Aorta (tissue), 5 donors: ENCODE measurements at regions not wholly inside any gene's neighbourhood (a gene's known extent, or its start where the extent isn't known, plus 50 kb on each side); places are given as distances from the start of the nearest gene placed in this dataset.

Experiments
- ATAC-seq: fragments of 200-7000 bp; cut with Tn5 transposase; one replicate; pipeline ENCODE4 v1.9.1; 2022; ENCODE audit warnings: moderate library complexity; ENCODE audit not compliant: low FRiP score
- DNase-seq, 2 donors: peaks; one replicate each; pipeline ENCODE4 v3.0.0-alpha.2; 2020
- H3K27ac ChIP-seq, 2 donors: one replicate each; pipeline ENCODE4 v1.5.1; 2013; ENCODE audit warnings: low read length in 2 of 2, mild to moderate bottlenecking in 2 of 2, moderate library complexity in 2 of 2, control low read depth in 1 of 2, inconsistent platforms in 1 of 2, low read depth in 1 of 2
- H3K27me3 ChIP-seq, 2 donors: one replicate each; pipeline ENCODE4 v1.6.1; 2013; ENCODE audit warnings: control low read depth in 1 of 2, low read length in 1 of 2, mild to moderate bottlenecking in 1 of 2, moderate library complexity in 1 of 2; ENCODE audit not compliant: insufficient read depth in 2 of 2, control insufficient read depth in 1 of 2
- H3K36me3 ChIP-seq, 2 donors: one replicate each; pipeline ENCODE4 v1.6.1; 2013; ENCODE audit warnings: control low read depth in 1 of 2, low read length in 1 of 2, mild to moderate bottlenecking in 1 of 2; ENCODE audit not compliant: insufficient read depth in 2 of 2, control insufficient read depth in 1 of 2
- H3K4me1 ChIP-seq, 2 donors: one replicate each; pipeline ENCODE4 v1.6.1; 2013; ENCODE audit warnings: low read length in 2 of 2, control low read depth in 1 of 2, mild to moderate bottlenecking in 1 of 2, moderate library complexity in 1 of 2; ENCODE audit not compliant: insufficient read depth in 2 of 2, control insufficient read depth in 1 of 2
- H3K4me3 ChIP-seq, 2 donors: one replicate each; pipeline ENCODE4 v1.5.1; 2013; ENCODE audit warnings: low read length in 2 of 2, control low read depth in 1 of 2, mild to moderate bottlenecking in 1 of 2
- H3K9me3 ChIP-seq: one replicate; pipeline ENCODE4 v1.6.1; 2013; ENCODE audit warnings: mild to moderate bottlenecking, low read length; ENCODE audit not compliant: control insufficient read depth
- WGBS, 2 donors: extraction: QIAGEN DNeasy Blood & Tissue Kit; methylation state at CpG; one replicate each; pipeline ENCODE4 v1.1.7; 2013; 5-methylcytosine and 5-hydroxymethylcytosine counted together
- intact Hi-C, 2 donors: fragments of 100-400 bp; cut with DNase I; formaldehyde crosslinking; loops; one replicate each; pipeline versions ENCODE4 v1.14.2 to v1.15.0; 2022
- donor health status: healthy with polysubstance abuse.
- donor health status: Bipolar disorder and iron deficiency.
- donor health status: DM: no; HTN: no; CAD: no.
- donor health status: DM: no; HTN: no; CAD: no.
- donor health status: DM: yes; HTN: yes; CAD: no.

- Histone ChIP-seq H3K4me1 (no peaks in the 10 kb centered on the region), H3K27me3 (no peaks in the 10 kb centered on the region), H3K4me3 (no peak overlapping the region), H3K9me3 (no peaks in the 10 kb centered on the region), H3K36me3 (no peaks in the 10 kb centered on the region), H3K27ac (no peak overlapping the region)
- WGBS, 2 donors: 86% methylated on average over 11 of the region's 11 CpGs
- intact Hi-C loops: no loop called here
- DNase-seq (no peak), ATAC-seq (no peak)
Observed at GRCh38 chr16:85314512-85314971, 202.3 kb upstream of the CIBAR2 start.

- ATAC-seq: no peak
- H3K4me3 ChIP-seq: no peak overlapping the region
- no peaks in the 10 kb centered on the region for H3K36me3 ChIP-seq
- H3K9me3 ChIP-seq: no peaks in the 10 kb centered on the region
- H3K4me1 ChIP-seq: no peaks in the 10 kb centered on the region
- WGBS, 2 donors: 91 to 95% methylated on average over 14 of the region's 14 CpGs
- no peak overlapping the region for H3K27ac ChIP-seq
- DNase-seq: no peak
- H3K27me3 ChIP-seq: no peaks in the 10 kb centered on the region
- intact Hi-C loops: no loop called here
Observed at GRCh38 chr16:85315866-85316265, 203.6 kb upstream of the CIBAR2 start.

- H3K9me3 ChIP-seq: no peaks in the 10 kb centered on the region
- no peaks in the 10 kb centered on the region for H3K4me1 ChIP-seq
- no peak overlapping the region for H3K27ac ChIP-seq
- intact Hi-C loops: no loop called here
- H3K4me3 ChIP-seq: no peak overlapping the region
- peak; percentile 71 for ATAC-seq
- DNase-seq: peak; percentile 77 to 89
- 59 to 66% methylated on average over 19 of the region's 19 CpGs for WGBS, 2 donors
- no peaks in the 10 kb centered on the region for H3K36me3 ChIP-seq
- H3K27me3 ChIP-seq: no peaks in the 10 kb centered on the region
Observed at GRCh38 chr16:85316321-85316919, 204.1 kb upstream of the CIBAR2 start.

GRCh38 chr16:85316944-85317343 lies 204.7 kb upstream of the CIBAR2 start:
- H3K36me3 ChIP-seq: no peaks in the 10 kb centered on the region
- ATAC-seq: no peak
- H3K27ac ChIP-seq: no peak overlapping the region
- H3K27me3 ChIP-seq: no peaks in the 10 kb centered on the region
- H3K9me3 ChIP-seq: no peaks in the 10 kb centered on the region
- intact Hi-C loops: no loop called here
- 77 to 81% methylated on average over 9 of the region's 9 CpGs for WGBS, 2 donors
- H3K4me1 ChIP-seq: no peaks in the 10 kb centered on the region
- H3K4me3 ChIP-seq: no peak overlapping the region
- DNase-seq: no peak

GRCh38 chr16:85317704-85318103 lies 205.4 kb upstream of the CIBAR2 start:
- DNase-seq (no peak), ATAC-seq (no peak)
- H3K4me1 ChIP-seq: no peaks in the 10 kb centered on the region
- H3K9me3 ChIP-seq: no peaks in the 10 kb centered on the region
- no peak overlapping the region for H3K4me3 ChIP-seq
- 82 to 84% methylated on average over 12 of the region's 12 CpGs for WGBS, 2 donors
- intact Hi-C loops: no loop called here
- no peaks in the 10 kb centered on the region for H3K36me3 ChIP-seq
- no peak overlapping the region for H3K27ac ChIP-seq
- no peaks in the 10 kb centered on the region for H3K27me3 ChIP-seq

- H3K36me3 ChIP-seq: no peaks in the 10 kb centered on the region
- 44 to 45% methylated on average over 21 to 24 of the region's 24 CpGs for WGBS, 2 donors
- DNase-seq (peak in 1 of 2 donors; percentile 70), ATAC-seq (no peak)
- H3K9me3 ChIP-seq: no peaks in the 10 kb centered on the region
- H3K4me1 ChIP-seq: no peaks in the 10 kb centered on the region
- no peak overlapping the region for H3K27ac ChIP-seq
- H3K4me3 ChIP-seq: no peak overlapping the region
- intact Hi-C loops: no loop called here
- no peaks in the 10 kb centered on the region for H3K27me3 ChIP-seq
Observed at GRCh38 chr16:85319208-85319983, 207.1 kb upstream of the CIBAR2 start.

GRCh38 chr16:85319984-85320440 lies 207.7 kb upstream of the CIBAR2 start:
- Histone ChIP-seq H3K27me3 (no peaks in the 10 kb centered on the region), H3K36me3 (no peaks in the 10 kb centered on the region), H3K27ac (no peak overlapping the region), H3K4me1 (no peaks in the 10 kb centered on the region), H3K4me3 (no peak overlapping the region), H3K9me3 (no peaks in the 10 kb centered on the region)
- ATAC-seq: no peak
- intact Hi-C loops: loop anchor here (2.0 to 5.0 kb wide), 3 partner anchors 52 to 287 kb away; no protein-coding TSS in a partner anchor
- whole genome bisulfite sequencing, 2 donors: 89 to 91% methylated on average over 19 of the region's 19 CpGs
- no peak for DNase-seq

- intact Hi-C loops: loop anchor here (2.0 to 5.0 kb wide), 3 partner anchors 51 to 286 kb away; no protein-coding TSS in a partner anchor
- no peaks in the 10 kb centered on the region for H3K4me1 ChIP-seq
- H3K27ac ChIP-seq: peak overlapping the region in 1 of 2 donors; percentile 65
- H3K36me3 ChIP-seq: no peaks in the 10 kb centered on the region
- no peaks in the 10 kb centered on the region for H3K9me3 ChIP-seq
- no peak overlapping the region for H3K4me3 ChIP-seq
- no peaks in the 10 kb centered on the region for H3K27me3 ChIP-seq
- no peak for DNase-seq
- no peak for ATAC-seq
- 89 to 91% methylated on average over 11 of the region's 11 CpGs for WGBS, 2 donors
Observed at GRCh38 chr16:85320677-85321385, 208.6 kb upstream of the CIBAR2 start.
